AG10803 (cell line): ENCODE measurements at regions not wholly inside any gene's neighbourhood (a gene's known extent, or its start where the extent isn't known, plus 50 kb on each side); places are given as distances from the start of the nearest gene placed in this dataset.

Source experiments
- DNase-seq: peaks from one replicate; pipeline ENCODE4 v3.0.0; 2010; ENCODE audit warnings: low read depth
- H3K4me3 ChIP-seq: 2 replicates; pipeline ENCODE4 v1.5.1; 2011; ENCODE audit warnings: mild to moderate bottlenecking, low read length, control low read depth
- CTCF ChIP-seq: conservative IDR thresholded peaks from 2 replicates; pipeline ENCODE4 v1.5.1; 2011; ENCODE audit warnings: mild to moderate bottlenecking, low read length, control low read depth, inconsistent platforms

GRCh38 chr22:48883211-48883960 is 944.3 kb downstream of the BRD1 start:
- TF ChIP-seq CTCF: no peak
- H3K4me3 ChIP-seq: no peak overlapping the region
- no peak for DNase-seq

DNA sequence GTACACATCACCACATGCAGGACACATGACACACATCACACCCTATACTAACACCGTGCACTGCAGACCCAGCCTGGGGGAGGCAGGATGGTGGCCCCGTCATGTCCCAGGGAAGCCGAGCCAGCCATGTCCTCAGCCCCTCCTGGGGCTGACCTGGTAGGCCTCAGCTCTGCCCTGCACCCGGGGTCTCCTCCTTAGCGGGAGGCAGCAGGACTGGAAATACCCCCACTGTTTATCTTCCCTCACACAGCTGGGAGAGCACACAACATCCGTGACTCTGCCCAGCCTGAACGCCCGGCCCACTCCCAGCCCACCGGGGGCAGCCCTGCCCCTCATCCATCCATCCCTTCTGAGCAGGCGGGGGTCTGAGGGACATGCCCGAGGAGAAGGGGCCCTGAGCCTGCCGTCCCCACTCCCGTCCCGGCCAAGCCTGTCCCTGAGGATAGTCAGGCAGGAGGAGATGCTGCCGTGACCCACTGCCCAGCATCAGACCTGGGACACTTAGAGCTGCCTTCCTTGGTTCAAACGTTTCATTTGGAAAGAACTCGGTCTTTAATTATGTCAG is 945.0 kb downstream of the BRD1 start:
- DNase-seq: no peak
- TF ChIP-seq CTCF: no peak
- H3K4me3 ChIP-seq: no peak overlapping the region

DNA sequence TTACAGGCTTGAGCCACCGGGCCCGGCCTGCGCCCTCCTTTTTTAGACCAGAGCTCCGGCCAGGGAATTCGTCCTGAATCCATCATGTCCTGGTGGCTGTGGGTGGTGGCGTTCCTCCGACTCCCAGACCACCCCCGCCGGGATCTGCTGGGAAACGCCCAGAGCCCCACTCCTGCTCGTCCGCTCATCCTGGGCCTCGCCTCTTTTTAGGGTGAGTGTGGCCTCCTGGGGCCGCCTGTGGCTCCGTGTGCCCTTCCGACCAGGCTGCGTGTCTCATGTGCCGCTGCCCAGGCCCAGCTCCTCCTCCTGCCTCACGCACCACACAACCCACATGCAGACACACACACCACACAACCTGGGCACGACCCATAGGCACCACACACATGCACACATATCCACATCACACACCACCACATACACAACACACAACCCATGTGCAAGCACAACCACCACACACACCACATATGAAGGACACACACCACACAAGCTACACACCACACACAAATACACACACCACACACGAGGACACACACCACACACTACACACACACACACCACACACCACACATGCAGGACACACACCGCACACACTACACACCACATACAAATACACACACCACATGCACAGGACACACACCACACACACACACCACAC is 946.2 kb downstream of the BRD1 start:
- H3K4me3 ChIP-seq: no peak overlapping the region
- no peak for DNase-seq
- TF ChIP-seq CTCF: no peak

DNA sequence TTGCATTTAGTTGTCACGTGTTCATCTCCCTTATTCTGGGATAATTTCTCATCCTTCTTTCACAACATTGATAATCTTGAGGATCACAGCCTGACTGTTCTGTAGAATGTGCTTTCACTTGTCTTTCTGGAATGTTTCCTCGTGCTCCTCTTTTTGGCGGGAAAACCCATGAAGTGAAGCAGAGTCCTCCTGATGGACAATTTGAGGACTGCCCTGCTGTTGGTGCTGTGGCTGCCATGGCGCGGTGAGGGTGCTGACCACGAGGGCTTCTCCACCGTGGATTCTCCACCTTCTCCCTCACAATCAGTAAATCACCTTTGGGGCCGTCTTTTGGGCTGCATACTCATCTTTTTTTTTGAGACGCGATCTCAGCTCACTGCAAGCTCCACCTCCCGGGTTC is 946.9 kb downstream of the BRD1 start:
- no peak for TF ChIP-seq CTCF
- H3K4me3 ChIP-seq: no peak overlapping the region
- DNase-seq: no peak

GRCh38 chr22:48876951-48877350 is 950.7 kb downstream of the BRD1 start:
- no peak for DNase-seq
- TF ChIP-seq CTCF: no peak
- H3K4me3 ChIP-seq: no peak overlapping the region

DNA sequence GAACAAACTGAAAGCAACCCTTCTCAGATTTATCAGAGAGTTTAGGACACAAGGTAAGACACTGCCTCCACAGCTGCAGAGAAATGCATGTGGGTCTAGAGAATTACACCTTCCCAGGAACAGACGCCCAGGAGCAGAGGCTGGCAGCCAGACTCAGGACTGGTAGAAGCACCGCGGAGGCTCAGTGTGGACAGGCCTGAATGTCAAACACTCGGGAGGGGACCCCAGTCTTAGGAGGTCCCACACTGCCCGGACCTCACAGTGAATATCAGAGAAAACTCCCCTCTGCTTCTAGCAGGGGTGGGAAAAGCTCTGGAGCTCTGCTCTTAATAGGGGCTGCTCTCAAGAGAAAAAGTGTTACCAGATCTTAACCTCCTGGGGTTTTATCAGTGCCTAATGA is 952.7 kb downstream of the BRD1 start:
- no peak for TF ChIP-seq CTCF
- no peak overlapping the region for H3K4me3 ChIP-seq
- no peak for DNase-seq

DNA sequence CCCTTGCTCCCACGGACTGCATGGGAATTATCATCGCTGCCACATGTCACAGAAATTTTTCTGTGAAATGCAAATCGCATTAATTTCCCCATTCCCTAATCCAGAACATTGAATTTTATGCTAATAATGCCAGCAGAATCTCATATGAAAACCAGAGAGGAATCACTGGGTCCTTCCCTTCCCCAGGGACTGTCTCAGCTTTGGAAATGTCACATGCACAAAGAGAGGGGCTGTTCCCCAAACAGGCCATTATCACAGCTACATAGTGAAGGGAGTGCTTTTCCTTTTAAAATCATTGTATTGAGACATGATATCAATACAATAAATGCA is 954.5 kb downstream of the BRD1 start:
- no peak for DNase-seq
- no peak for TF ChIP-seq CTCF
- no peak overlapping the region for H3K4me3 ChIP-seq
